Nephron progenitor cell (in vitro differentiated cells): ENCODE measurements at regions not wholly inside any gene's neighbourhood (a gene's known extent, or its start where the extent isn't known, plus 50 kb on each side); places are given as distances from the start of the nearest gene placed in this dataset.

Experiments used
- DNase-seq: peaks from one replicate; pipeline ENCODE4 v3.0.0; 2021
- H3K27ac Mint-ChIP-seq: 2 replicates; pipeline ENCODE4 v1.8.0; 2021; ENCODE audit warnings: mild to moderate bottlenecking, moderate library complexity, mixed read lengths
- H3K27me3 Mint-ChIP-seq: 2 replicates; pipeline ENCODE4 v1.8.0; 2021; ENCODE audit warnings: mild to moderate bottlenecking, low read depth, mixed read lengths; ENCODE audit not compliant: poor library complexity
- H3K36me3 Mint-ChIP-seq: 2 replicates; pipeline ENCODE4 v1.8.0; 2021; ENCODE audit warnings: low read depth, mixed read lengths
- H3K4me1 Mint-ChIP-seq: 2 replicates; pipeline ENCODE4 v1.8.0; 2021; ENCODE audit warnings: mixed read lengths
- H3K4me3 Mint-ChIP-seq: 2 replicates; pipeline ENCODE4 v1.8.0; 2021; ENCODE audit warnings: mild to moderate bottlenecking, moderate library complexity, mixed read lengths
- H3K9me3 Mint-ChIP-seq: 2 replicates; pipeline ENCODE4 v1.8.0; 2021; ENCODE audit warnings: mild to moderate bottlenecking, moderate library complexity, mixed read lengths
- CTCF ChIP-seq: fragments of 200-600 bp; sonication (generic); IDR thresholded peaks from 2 replicates; pipeline ENCODE4 v1.5.0; 2021; ENCODE audit warnings: antibody characterized with exemption

- no peaks in the 10 kb centered on the region for H3K9me3 Mint-ChIP-seq
- H3K4me3 Mint-ChIP-seq = no peak overlapping the region
Observed at GRCh38 chr4:175371091-175371490, 441.0 kb downstream of the GPM6A start.

GRCh38 chr4:175373031-175373430 lies 439.0 kb downstream of the GPM6A start:
- H3K9me3 Mint-ChIP-seq = no peaks in the 10 kb centered on the region
- DNase-seq = no peak
- no peaks in the 10 kb centered on the region for H3K4me1 Mint-ChIP-seq
- H3K4me3 Mint-ChIP-seq = no peak overlapping the region
- peaks cover 4% of the 10 kb centered on the region for H3K27me3 Mint-ChIP-seq
- H3K36me3 Mint-ChIP-seq = no peaks in the 10 kb centered on the region
- H3K27ac Mint-ChIP-seq = no peak overlapping the region
- no peak for TF ChIP-seq CTCF

More at GRCh38 chr4:175371091-175371490, 441.0 kb downstream of the GPM6A start:
- H3K27me3 Mint-ChIP-seq = peaks cover 4% of the 10 kb centered on the region
- H3K4me1 Mint-ChIP-seq = no peaks in the 10 kb centered on the region
- no peak for TF ChIP-seq CTCF
- no peak for DNase-seq
- no peaks in the 10 kb centered on the region for H3K36me3 Mint-ChIP-seq
- H3K27ac Mint-ChIP-seq = no peak overlapping the region

GRCh38 chr4:175374459-175374858 lies 437.6 kb downstream of the GPM6A start:
- TF ChIP-seq CTCF = no peak
- Mint-ChIP-seq H3K27ac (no peak overlapping the region), H3K27me3 (peaks cover 4% of the 10 kb centered on the region), H3K36me3 (no peaks in the 10 kb centered on the region), H3K4me1 (no peaks in the 10 kb centered on the region), H3K4me3 (no peak overlapping the region), H3K9me3 (no peaks in the 10 kb centered on the region)
- DNase-seq = no peak

DNA sequence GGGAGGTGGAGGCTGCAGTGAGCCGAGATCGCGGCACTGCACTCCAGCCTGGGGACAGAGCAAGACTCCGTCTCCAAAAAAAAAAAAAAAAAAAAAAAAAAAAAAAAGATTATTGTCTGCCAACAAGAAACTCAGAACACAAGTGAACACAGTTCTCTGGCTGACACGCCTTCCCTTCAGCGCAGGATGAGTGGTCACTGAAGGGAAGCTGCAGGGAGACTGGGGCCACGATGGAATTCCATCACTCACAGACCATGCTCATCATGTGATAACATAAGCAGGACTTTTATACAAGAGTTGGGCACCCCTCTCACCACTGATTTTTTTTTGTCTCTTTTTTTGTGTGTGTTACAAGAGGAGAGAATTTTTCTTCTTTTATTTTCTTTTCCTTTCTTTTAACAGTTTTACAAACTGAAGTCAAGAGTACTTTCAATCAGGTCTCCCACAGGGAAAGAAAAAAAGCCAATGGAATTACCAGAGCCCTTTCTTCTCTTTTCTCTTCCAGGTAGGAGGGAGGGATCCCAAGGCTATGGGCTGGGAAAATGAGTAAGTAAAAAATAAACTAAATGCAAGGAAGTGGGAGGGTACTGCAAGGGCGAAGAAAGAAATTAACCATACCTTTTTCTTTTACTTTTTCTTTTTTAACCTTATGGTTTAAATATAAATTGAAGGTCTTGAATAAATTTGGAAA lies 435.6 kb downstream of the GPM6A start:
- no peak for DNase-seq
- Mint-ChIP-seq H3K4me3 (no peak overlapping the region), H3K9me3 (no peaks in the 10 kb centered on the region), H3K27ac (no peak overlapping the region), H3K36me3 (no peaks in the 10 kb centered on the region), H3K27me3 (peaks cover 4% of the 10 kb centered on the region), H3K4me1 (no peaks in the 10 kb centered on the region)
- TF ChIP-seq CTCF = no peak

DNA sequence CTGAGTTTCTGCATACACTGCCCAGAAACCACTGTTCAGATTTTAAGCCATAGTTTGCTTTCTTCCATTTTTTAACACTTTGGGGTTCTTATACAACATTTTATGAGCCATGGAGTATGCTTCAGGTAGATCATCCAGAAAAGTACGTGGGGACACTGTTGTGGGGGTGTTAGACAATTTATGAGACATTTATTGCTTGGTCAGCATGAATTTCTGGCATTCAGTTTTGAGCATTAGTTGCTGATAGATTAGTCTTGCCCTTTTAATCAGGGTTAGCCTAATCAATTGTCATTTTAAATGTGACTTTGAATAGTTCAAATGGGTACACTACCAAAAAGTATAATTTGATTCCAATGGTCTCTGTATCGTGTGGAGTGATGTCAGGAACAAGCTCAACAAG lies 434.9 kb downstream of the GPM6A start:
- Mint-ChIP-seq H3K27me3 (peaks cover 4% of the 10 kb centered on the region), H3K4me1 (no peaks in the 10 kb centered on the region), H3K4me3 (no peak overlapping the region), H3K9me3 (no peaks in the 10 kb centered on the region), H3K36me3 (no peaks in the 10 kb centered on the region), H3K27ac (no peak overlapping the region)
- no peak for TF ChIP-seq CTCF
- DNase-seq = no peak

GRCh38 chr4:175378372-175378771 lies 433.7 kb downstream of the GPM6A start:
- no peak for TF ChIP-seq CTCF
- no peak overlapping the region for H3K27ac Mint-ChIP-seq
- H3K27me3 Mint-ChIP-seq = peaks cover 6% of the 10 kb centered on the region
- H3K9me3 Mint-ChIP-seq = no peaks in the 10 kb centered on the region
- no peak overlapping the region for H3K4me3 Mint-ChIP-seq
- no peak for DNase-seq
- no peaks in the 10 kb centered on the region for H3K4me1 Mint-ChIP-seq
- H3K36me3 Mint-ChIP-seq = no peaks in the 10 kb centered on the region
